CD4-positive, CD25-positive, alpha-beta regulatory T cell (primary cell): ENCODE measurements at regions not wholly inside any gene's neighbourhood (a gene's known extent, or its start where the extent isn't known, plus 50 kb on each side); places are given as distances from the start of the nearest gene placed in this dataset.

Experiments
- ATAC-seq, 2 donors: fragments of 150-1000 bp; cut with Tn5 transposase; one replicate each; pipeline ENCODE4 v1.10.0; 2021; ENCODE audit warnings: low read depth in 2 of 2, moderate number of reproducible peaks in 2 of 2, moderate library complexity in 1 of 2
- DNase-seq, 3 donors: peaks; one replicate each; pipeline versions ENCODE4 v3.0.0 to v3.0.0-alpha.2; 2012 to 2022; ENCODE audit warnings: mixed read lengths in 1 of 3
- H3K27ac ChIP-seq: one replicate; pipeline ENCODE4 v1.7.0; 2013; ENCODE audit warnings: mild to moderate bottlenecking, low read length; ENCODE audit not compliant: insufficient read depth, poor library complexity, severe bottlenecking
- H3K27me3 ChIP-seq: one replicate; pipeline ENCODE4 v1.7.0; 2013; ENCODE audit warnings: low read length; ENCODE audit not compliant: control insufficient read depth, insufficient read depth
- H3K36me3 ChIP-seq: one replicate; pipeline ENCODE4 v1.7.0; 2013; ENCODE audit warnings: mild to moderate bottlenecking, low read length, moderate library complexity; ENCODE audit not compliant: control insufficient read depth, insufficient read depth
- H3K4me1 ChIP-seq: 2 replicates; pipeline ENCODE4 v1.7.0; 2013; ENCODE audit warnings: mild to moderate bottlenecking, low read length; ENCODE audit not compliant: insufficient read depth, control insufficient read depth, poor library complexity, severe bottlenecking
- H3K4me3 ChIP-seq: one replicate; pipeline ENCODE4 v1.7.0; 2013; ENCODE audit warnings: low read depth, mild to moderate bottlenecking, low read length, moderate library complexity
- H3K9me3 ChIP-seq, 2 experiments: 1 replicate in 1 of 2; 2 replicates in 1 of 2; pipeline ENCODE4 v1.7.0; 2013; ENCODE audit warnings: low read length in 2 of 2, mild to moderate bottlenecking in 1 of 2, moderate library complexity in 1 of 2; ENCODE audit not compliant: control insufficient read depth in 2 of 2
- H3K27ac Mint-ChIP-seq, 3 donors: one replicate each; pipeline ENCODE4 v1.8.0; 2020 to 2022; ENCODE audit warnings: mild to moderate bottlenecking in 3 of 3, mixed read lengths in 3 of 3, moderate library complexity in 2 of 3
- H3K27me3 Mint-ChIP-seq: one replicate; pipeline ENCODE4 v1.8.0; 2022; ENCODE audit warnings: mild to moderate bottlenecking, mixed read lengths
- H3K36me3 Mint-ChIP-seq: one replicate; pipeline ENCODE4 v1.8.0; 2020; ENCODE audit warnings: mixed read lengths
- H3K4me1 Mint-ChIP-seq, 4 donors: one replicate each; pipeline ENCODE4 v1.8.0; 2020 to 2022; ENCODE audit warnings: mixed read lengths in 4 of 4, mild to moderate bottlenecking in 1 of 4
- H3K4me3 Mint-ChIP-seq, 4 donors: one replicate each; pipeline ENCODE4 v1.8.0; 2020 to 2022; ENCODE audit warnings: mild to moderate bottlenecking in 4 of 4, mixed read lengths in 4 of 4, moderate library complexity in 3 of 4
- H3K9me3 Mint-ChIP-seq, 7 donors: one replicate each; pipeline ENCODE4 v1.8.0; 2020 to 2022; ENCODE audit warnings: mixed read lengths in 7 of 7, mild to moderate bottlenecking in 3 of 7, moderate library complexity in 2 of 7

- Histone ChIP-seq H3K4me1 (no peaks in the 10 kb centered on the region), H3K27me3 (no peaks in the 10 kb centered on the region), H3K27ac (no peak overlapping the region), H3K9me3 (peaks cover 0 to 3% of the 10 kb centered on the region in 2 experiments), H3K4me3 (no peak overlapping the region), H3K36me3 (no peaks in the 10 kb centered on the region)
- no peaks in the 10 kb centered on the region for H3K36me3 Mint-ChIP-seq
- H3K27me3 Mint-ChIP-seq, result no peaks in the 10 kb centered on the region
- H3K4me1 Mint-ChIP-seq, result no peaks in the 10 kb centered on the region
- H3K27ac Mint-ChIP-seq, result no peak overlapping the region
- peaks cover 0 to 10% (median 0%) of the 10 kb centered on the region in 7 donors for H3K9me3 Mint-ChIP-seq
- no peak overlapping the region for H3K4me3 Mint-ChIP-seq
- ATAC-seq (no peak), DNase-seq (no peak)
These were observed 173.5 kb upstream of the SEMA3A start for GRCh38 chr7:84368122-84368521.

- Histone ChIP-seq H3K27ac (no peak overlapping the region), H3K36me3 (no peaks in the 10 kb centered on the region), H3K9me3 (no peaks in the 10 kb centered on the region), H3K4me1 (no peaks in the 10 kb centered on the region), H3K4me3 (no peak overlapping the region), H3K27me3 (no peaks in the 10 kb centered on the region)
- Mint-ChIP-seq H3K4me3 (no peak overlapping the region), H3K27ac (no peak overlapping the region), H3K36me3 (no peaks in the 10 kb centered on the region), H3K4me1 (no peaks in the 10 kb centered on the region), H3K9me3 (peaks cover 0 to 9% (median 0%) of the 10 kb centered on the region in 7 donors), H3K27me3 (no peaks in the 10 kb centered on the region)
- ATAC-seq (no peak), DNase-seq (no peak)
These were observed 170.1 kb upstream of the SEMA3A start for GRCh38 chr7:84364708-84365107.

- H3K4me3 ChIP-seq, result no peak overlapping the region
- no peaks in the 10 kb centered on the region for H3K4me1 Mint-ChIP-seq
- DNase-seq (no peak), ATAC-seq (no peak)
- H3K4me1 ChIP-seq, result no peaks in the 10 kb centered on the region
- no peaks in the 10 kb centered on the region for H3K36me3 Mint-ChIP-seq
- H3K27ac ChIP-seq, result no peak overlapping the region
- H3K27me3 Mint-ChIP-seq, result no peaks in the 10 kb centered on the region
- no peaks in the 10 kb centered on the region for H3K27me3 ChIP-seq
- H3K9me3 Mint-ChIP-seq, result peaks cover 0 to 9% (median 0%) of the 10 kb centered on the region in 7 donors
- no peaks in the 10 kb centered on the region for H3K9me3 ChIP-seq
- H3K27ac Mint-ChIP-seq, result no peak overlapping the region
- H3K36me3 ChIP-seq, result no peaks in the 10 kb centered on the region
- H3K4me3 Mint-ChIP-seq, result no peak overlapping the region
These were observed 169.2 kb upstream of the SEMA3A start for GRCh38 chr7:84363741-84364140.

GRCh38 chr7:84362828-84363227 lies 168.2 kb upstream of the SEMA3A start:
- no peak overlapping the region for H3K27ac ChIP-seq
- peaks cover 0 to 11% (median 1%) of the 10 kb centered on the region in 7 donors for H3K9me3 Mint-ChIP-seq
- no peaks in the 10 kb centered on the region for H3K27me3 Mint-ChIP-seq
- no peak overlapping the region for H3K4me3 Mint-ChIP-seq
- no peaks in the 10 kb centered on the region for H3K27me3 ChIP-seq
- no peaks in the 10 kb centered on the region for H3K4me1 Mint-ChIP-seq
- no peak overlapping the region for H3K4me3 ChIP-seq
- no peaks in the 10 kb centered on the region for H3K36me3 Mint-ChIP-seq
- H3K4me1 ChIP-seq, result no peaks in the 10 kb centered on the region
- H3K27ac Mint-ChIP-seq, result no peak overlapping the region
- ATAC-seq, result no peak
- no peak for DNase-seq
- no peaks in the 10 kb centered on the region for H3K9me3 ChIP-seq
- H3K36me3 ChIP-seq, result no peaks in the 10 kb centered on the region

GRCh38 chr7:84362360-84362759 lies 167.8 kb upstream of the SEMA3A start:
- no peaks in the 10 kb centered on the region for H3K4me1 Mint-ChIP-seq
- ATAC-seq, result no peak
- no peak for DNase-seq
- H3K4me3 Mint-ChIP-seq, result no peak overlapping the region
- H3K9me3 Mint-ChIP-seq, result peaks cover 0 to 12% (median 1%) of the 10 kb centered on the region in 7 donors
- H3K27me3 Mint-ChIP-seq, result no peaks in the 10 kb centered on the region
- Histone ChIP-seq H3K9me3 (no peaks in the 10 kb centered on the region), H3K4me1 (no peaks in the 10 kb centered on the region), H3K36me3 (no peaks in the 10 kb centered on the region), H3K4me3 (no peak overlapping the region), H3K27ac (no peak overlapping the region), H3K27me3 (no peaks in the 10 kb centered on the region)
- H3K36me3 Mint-ChIP-seq, result no peaks in the 10 kb centered on the region
- H3K27ac Mint-ChIP-seq, result no peak overlapping the region

GRCh38 chr7:84354866-84355265 lies 160.3 kb upstream of the SEMA3A start:
- no peaks in the 10 kb centered on the region for H3K27me3 Mint-ChIP-seq
- no peak overlapping the region for H3K4me3 ChIP-seq
- H3K36me3 Mint-ChIP-seq, result no peaks in the 10 kb centered on the region
- no peak overlapping the region for H3K4me3 Mint-ChIP-seq
- no peak overlapping the region for H3K27ac Mint-ChIP-seq
- H3K27me3 ChIP-seq, result no peaks in the 10 kb centered on the region
- ATAC-seq (no peak), DNase-seq (no peak)
- H3K36me3 ChIP-seq, result no peaks in the 10 kb centered on the region
- no peaks in the 10 kb centered on the region for H3K4me1 Mint-ChIP-seq
- no peaks in the 10 kb centered on the region for H3K9me3 ChIP-seq
- H3K4me1 ChIP-seq, result no peaks in the 10 kb centered on the region
- H3K27ac ChIP-seq, result no peak overlapping the region
- H3K9me3 Mint-ChIP-seq, result peaks cover 0 to 9% (median 2%) of the 10 kb centered on the region in 7 donors

- Histone ChIP-seq H3K27me3 (no peaks in the 10 kb centered on the region), H3K4me3 (no peak overlapping the region), H3K36me3 (no peaks in the 10 kb centered on the region), H3K9me3 (no peaks in the 10 kb centered on the region), H3K27ac (no peak overlapping the region), H3K4me1 (no peaks in the 10 kb centered on the region)
- Mint-ChIP-seq H3K36me3 (no peaks in the 10 kb centered on the region), H3K4me3 (no peak overlapping the region), H3K27me3 (no peaks in the 10 kb centered on the region), H3K4me1 (no peaks in the 10 kb centered on the region), H3K27ac (no peak overlapping the region), H3K9me3 (peaks cover 0 to 10% (median 4%) of the 10 kb centered on the region in 7 donors)
- no peak for ATAC-seq
- no peak for DNase-seq
These were observed 159.4 kb upstream of the SEMA3A start for GRCh38 chr7:84354030-84354429.

- Mint-ChIP-seq H3K4me1 (no peaks in the 10 kb centered on the region), H3K4me3 (no peak overlapping the region), H3K27ac (no peak overlapping the region), H3K27me3 (no peaks in the 10 kb centered on the region), H3K36me3 (no peaks in the 10 kb centered on the region), H3K9me3 (peaks cover 0 to 7% (median 0%) of the 10 kb centered on the region in 7 donors)
- Histone ChIP-seq H3K9me3 (peaks cover 3 to 5% of the 10 kb centered on the region in 2 experiments), H3K27ac (no peak overlapping the region), H3K27me3 (no peaks in the 10 kb centered on the region), H3K4me1 (no peaks in the 10 kb centered on the region), H3K36me3 (no peaks in the 10 kb centered on the region), H3K4me3 (no peak overlapping the region)
- DNase-seq (no peak), ATAC-seq (no peak)
These were observed 144.7 kb upstream of the SEMA3A start for GRCh38 chr7:84339306-84339705.
